Natural killer cell (primary cell): ENCODE measurements at regions not wholly inside any gene's neighbourhood (a gene's known extent, or its start where the extent isn't known, plus 50 kb on each side); places are given as distances from the start of the nearest gene placed in this dataset.
A peak's percentile ranks its signal among the peaks of the same experiment; 100 is the strongest.

ENCODE experiments used
- ATAC-seq, 3 donors: fragments of 150-1000 bp in 2 of 3; fragments of 200-7000 bp in 1 of 3; cut with Tn5 transposase; 1 replicate in 1 of 3; 2 replicates in 2 of 3; pipeline ENCODE4 v1.10.0; 2021; ENCODE audit warnings: mild to moderate bottlenecking in 2 of 3, moderate library complexity in 2 of 3
- DNase-seq, 2 donors: peaks; one replicate each; pipeline versions ENCODE4 v3.0.0 to v3.0.0-alpha.2; 2013 to 2021; ENCODE audit warnings: mixed read lengths in 1 of 2
- H3K27ac ChIP-seq: one replicate; pipeline ENCODE4 v1.5.1; 2013; ENCODE audit warnings: mild to moderate bottlenecking, low read length
- H3K27me3 ChIP-seq: one replicate; pipeline ENCODE4 v1.6.1; 2013; ENCODE audit warnings: low read length; ENCODE audit not compliant: control insufficient read depth, insufficient read depth
- H3K36me3 ChIP-seq: one replicate; pipeline ENCODE4 v1.6.1; 2013; ENCODE audit warnings: low read length; ENCODE audit not compliant: control insufficient read depth, insufficient read depth
- H3K4me1 ChIP-seq: one replicate; pipeline ENCODE4 v1.6.1; 2013; ENCODE audit warnings: low read length; ENCODE audit not compliant: control insufficient read depth, insufficient read depth
- H3K4me3 ChIP-seq: one replicate; pipeline ENCODE4 v1.5.1; 2013; ENCODE audit warnings: low read length
- H3K9me3 ChIP-seq: one replicate; pipeline ENCODE4 v1.6.1; 2013; ENCODE audit warnings: low read length; ENCODE audit not compliant: control insufficient read depth, insufficient read depth
- H3K27ac Mint-ChIP-seq, 2 donors: one replicate each; pipeline ENCODE4 v1.8.0; 2022; ENCODE audit warnings: mild to moderate bottlenecking in 2 of 2, mixed read lengths in 2 of 2, moderate library complexity in 1 of 2
- H3K27me3 Mint-ChIP-seq, 2 donors: one replicate each; pipeline ENCODE4 v1.8.0; 2022; ENCODE audit warnings: low read depth in 2 of 2, mixed read lengths in 2 of 2
- H3K36me3 Mint-ChIP-seq: one replicate; pipeline ENCODE4 v1.8.0; 2022; ENCODE audit warnings: mixed read lengths
- H3K4me1 Mint-ChIP-seq, 2 donors: one replicate each; pipeline ENCODE4 v1.8.0; 2022; ENCODE audit warnings: mixed read lengths in 2 of 2
- H3K4me3 Mint-ChIP-seq: one replicate; pipeline ENCODE4 v1.8.0; 2022; ENCODE audit warnings: mild to moderate bottlenecking, moderate library complexity, mixed read lengths
- H3K9me3 Mint-ChIP-seq, 2 donors: one replicate each; pipeline ENCODE4 v1.8.0; 2022; ENCODE audit warnings: mixed read lengths in 2 of 2
- CTCF ChIP-seq: fragments of 200-600 bp; IDR thresholded peaks from one replicate; pipeline ENCODE4 v1.8.0; 2022; ENCODE audit warnings: antibody characterized with exemption
- WGBS: methylation state at CpG from one replicate; pipeline ENCODE4 v1.1.7; 2013; ENCODE audit warnings: missing lambda C conversion rate; ENCODE audit not compliant: insufficient coverage; 5-methylcytosine and 5-hydroxymethylcytosine counted together
- intact Hi-C: fragments of 100-400 bp; cut with micrococcal nuclease; formaldehyde crosslinking; loops from one replicate; pipeline ENCODE4 v1.14.2; 2022

DNA sequence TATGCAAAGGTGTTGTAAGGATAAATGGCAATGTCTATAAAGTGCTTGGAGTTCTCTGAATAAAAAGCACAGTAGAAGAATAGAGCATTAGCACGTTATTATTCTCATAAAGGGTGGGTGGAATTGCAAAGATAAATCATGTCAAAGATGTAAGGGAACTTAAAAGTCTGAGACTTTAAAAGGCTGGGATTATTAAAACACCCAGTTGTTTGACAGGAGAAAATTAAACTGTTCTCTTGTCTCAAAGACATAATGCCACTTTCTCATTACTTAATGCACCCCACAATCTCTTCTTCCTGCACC, 70.4 kb upstream of the PDE10A start:
- no peaks in the 10 kb centered on the region for H3K36me3 Mint-ChIP-seq
- DNase-seq, result no peak
- ATAC-seq, result no peak
- no peak overlapping the region for H3K27ac Mint-ChIP-seq
- no peak overlapping the region for H3K4me3 ChIP-seq
- no peaks in the 10 kb centered on the region for H3K4me1 Mint-ChIP-seq
- peaks cover 0 to 3% of the 10 kb centered on the region in 2 donors for H3K27me3 Mint-ChIP-seq
- H3K27me3 ChIP-seq, result no peaks in the 10 kb centered on the region
- H3K27ac ChIP-seq, result no peak overlapping the region
- no peak for TF ChIP-seq CTCF
- H3K4me1 ChIP-seq, result no peaks in the 10 kb centered on the region
- no peaks in the 10 kb centered on the region for H3K9me3 ChIP-seq
- H3K9me3 Mint-ChIP-seq, result peaks cover 2 to 6% of the 10 kb centered on the region in 2 donors
- H3K4me3 Mint-ChIP-seq, result no peak overlapping the region
- intact Hi-C loops, result no loop called here
- WGBS, result 25% methylated on average over 1 of the region's 1 CpG
- H3K36me3 ChIP-seq, result no peaks in the 10 kb centered on the region

- H3K4me1 ChIP-seq, result no peaks in the 10 kb centered on the region
- no peak overlapping the region for H3K27ac Mint-ChIP-seq
- H3K4me3 Mint-ChIP-seq, result no peak overlapping the region
- H3K9me3 Mint-ChIP-seq, result peaks cover 2 to 6% of the 10 kb centered on the region in 2 donors
- no peaks in the 10 kb centered on the region for H3K4me1 Mint-ChIP-seq
- no peaks in the 10 kb centered on the region for H3K36me3 Mint-ChIP-seq
- no peak for DNase-seq
- no peak for TF ChIP-seq CTCF
- WGBS, result 79% methylated on average over 14 of the region's 15 CpGs
- no peaks in the 10 kb centered on the region for H3K27me3 ChIP-seq
- peaks cover 0 to 3% of the 10 kb centered on the region in 2 donors for H3K27me3 Mint-ChIP-seq
- no peaks in the 10 kb centered on the region for H3K36me3 ChIP-seq
- H3K4me3 ChIP-seq, result no peak overlapping the region
- ATAC-seq, result no peak
- no peaks in the 10 kb centered on the region for H3K9me3 ChIP-seq
- intact Hi-C loops, result no loop called here
- no peak overlapping the region for H3K27ac ChIP-seq
Observed at GRCh38 chr6:165732696-165733488, 69.9 kb upstream of the PDE10A start.

GRCh38 chr6:165729307-165729936, 66.4 kb upstream of the PDE10A start:
- H3K27me3 Mint-ChIP-seq, result peaks cover 0 to 3% of the 10 kb centered on the region in 2 donors
- ATAC-seq, result peak in 1 of 3 donors; percentile 42
- Histone ChIP-seq H3K4me1 (no peaks in the 10 kb centered on the region), H3K36me3 (no peaks in the 10 kb centered on the region), H3K27me3 (no peaks in the 10 kb centered on the region), H3K27ac (no peak overlapping the region), H3K9me3 (no peaks in the 10 kb centered on the region), H3K4me3 (no peak overlapping the region)
- no peaks in the 10 kb centered on the region for H3K36me3 Mint-ChIP-seq
- DNase-seq, result peak in 1 of 2 donors; percentile 14
- H3K4me1 Mint-ChIP-seq, result no peaks in the 10 kb centered on the region
- H3K9me3 Mint-ChIP-seq, result no peaks in the 10 kb centered on the region
- H3K27ac Mint-ChIP-seq, result no peak overlapping the region
- peak; percentile 67 for TF ChIP-seq CTCF
- H3K4me3 Mint-ChIP-seq, result no peak overlapping the region
- intact Hi-C loops, result no loop called here
- no CpG with 5 or more reads among the region's 1 CpG for WGBS
